H1 (cell line): ENCODE measurements at regions not wholly inside any gene's neighbourhood (a gene's known extent, or its start where the extent isn't known, plus 50 kb on each side); places are given as distances from the start of the nearest gene placed in this dataset.

Source experiments
- CHD1 ChIP-seq: IDR thresholded peaks from 2 replicates; pipeline ENCODE4 v1.6.1; 2012; ENCODE audit warnings: low read depth, low read length, improper control_type of control experiment
- GABPA ChIP-seq: IDR thresholded peaks from 2 replicates; pipeline ENCODE4 v1.6.1; 2011; ENCODE audit warnings: mild to moderate bottlenecking, low read length, moderate library complexity, borderline replicate concordance; ENCODE audit not compliant: insufficient read depth
- TEAD4 ChIP-seq: IDR thresholded peaks from 2 replicates; pipeline ENCODE4 v1.6.1; 2012; ENCODE audit warnings: low read depth, low read length, inconsistent platforms, mixed read lengths

DNA sequence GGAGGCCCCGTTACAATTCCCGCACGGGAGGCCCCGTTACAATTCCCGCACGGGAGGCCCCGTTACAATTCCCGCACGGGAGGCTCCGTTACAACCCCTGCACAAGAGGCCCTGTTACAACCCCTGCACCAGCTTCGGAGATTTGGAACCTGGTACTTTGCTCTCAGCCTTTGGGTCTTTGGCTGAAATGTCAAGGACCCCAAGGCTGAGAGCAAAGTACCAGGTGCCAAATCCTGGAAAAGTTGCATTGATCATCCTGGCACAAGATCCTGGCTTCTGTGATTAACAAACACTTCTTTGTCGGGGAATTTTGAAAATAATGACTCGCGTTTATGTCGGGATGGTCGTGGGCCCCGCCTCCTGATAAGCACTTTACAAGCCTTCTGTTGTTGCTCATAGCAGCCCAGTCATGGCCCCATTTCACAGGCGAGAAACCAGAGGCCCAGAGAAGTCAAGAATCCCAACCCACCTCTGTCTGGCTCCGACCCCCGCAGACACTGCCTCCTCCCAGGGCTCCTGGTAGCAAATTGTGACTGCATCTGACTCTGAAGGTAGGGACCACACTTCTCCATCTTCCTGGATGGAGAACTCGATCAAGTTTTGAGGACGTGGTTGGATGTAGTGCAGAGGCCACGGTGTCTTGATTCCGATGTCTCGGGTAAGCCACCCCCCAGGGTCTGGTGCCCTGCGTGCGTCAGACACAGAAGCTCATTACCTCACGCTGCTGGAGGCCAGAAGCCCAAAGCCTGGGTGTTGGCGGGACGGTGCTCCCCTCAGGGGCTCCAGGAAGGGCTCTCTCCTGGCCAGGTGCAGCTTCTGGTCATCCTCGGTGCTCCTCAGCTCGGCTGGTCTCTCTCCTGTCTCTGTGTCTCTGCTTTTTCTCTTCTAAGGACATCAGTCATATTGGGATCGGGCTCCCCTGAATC lies 60.3 kb downstream of the ADRA2C start (continued):
- TF ChIP-seq GABPA (no peak), TEAD4 (no peak), CHD1 (no peak)
- TF ChIP-seq, all 59 proteins: peak for 0
